ENCODE measurements at regions not wholly inside any gene's neighbourhood (a gene's known extent, or its start where the extent isn't known, plus 50 kb on each side); places are given as distances from the start of the nearest gene placed in this dataset.

GRCh38 chr11:115598257-115598901, 94.2 kb upstream of the CADM1 start:
- Histone ChIP-seq H3K27me3 (ENCODE audit: insufficient read depth) (no peaks in the 10 kb centered on the region), H3K9ac (no peak overlapping the region), H3K9me3 (no peaks in the 10 kb centered on the region), H3K79me2 (ENCODE audit: insufficient read depth) (no peaks in the 10 kb centered on the region), H2AFZ (ENCODE audit: low read depth) (no peak overlapping the region), H3K4me1 (ENCODE audit: control insufficient read depth in 1 of 2, insufficient read depth in 2 of 2, low read depth in 1 of 2, low read length in 1 of 2) (peaks cover 0 to 5% of the 10 kb centered on the region in 2 experiments; a peak in 1 of 4 replicates), H3K36me3 (replicated peaks in 1 of 2; ENCODE audit: control insufficient read depth in 1 of 2, insufficient read depth in 2 of 2, low read length in 1 of 2) (no peaks in the 10 kb centered on the region), H3K27ac (ENCODE audit: low read depth in 2 of 2, low read length in 1 of 2) (no peak overlapping the region), H3K4me3 (ENCODE audit: low read depth in 2 of 2, low read length in 1 of 2) (no peak overlapping the region), H3K4me2 (no peak overlapping the region), H3K9me2 (no peaks in the 10 kb centered on the region), H3F3A (replicated peaks; ENCODE audit: insufficient read depth) (no peaks in the 10 kb centered on the region), H4K20me1 (ENCODE audit: insufficient read depth) (no peaks in the 10 kb centered on the region)
- WGBS (ENCODE audit: low lambda C conversion rate) = 50% methylated on average over 3 of the region's 3 CpGs
- no peak for DNase-seq
- ChIA-PET POLR2A (interaction anchor here (0.6 kb wide), 1 partner anchor 374 kb away, joined by 3 read pairs; no protein-coding TSS in a partner anchor), CTCF (no interaction called here)
- no peak for TF ChIP-seq USF2 (IDR thresholded peaks at IDR 0.05; ENCODE audit: borderline replicate concordance, low read depth, low read length)
- TF ChIP-seq TEAD4 (IDR thresholded peaks at IDR 0.05; ENCODE audit: borderline replicate concordance, insufficient read depth) = no peak
- TF ChIP-seq NRF1 (IDR thresholded peaks at IDR 0.05; ENCODE audit: low read depth, low read length) = no peak

GRCh38 chr11:115591380-115591779, 87.2 kb upstream of the CADM1 start:
- Histone ChIP-seq H3K4me2 (no peak overlapping the region), H3K9me3 (no peaks in the 10 kb centered on the region), H3K9ac (no peak overlapping the region), H3K79me2 (ENCODE audit: insufficient read depth) (no peaks in the 10 kb centered on the region), H4K20me1 (ENCODE audit: insufficient read depth) (no peaks in the 10 kb centered on the region), H2AFZ (ENCODE audit: low read depth) (no peak overlapping the region), H3K4me1 (ENCODE audit: control insufficient read depth in 1 of 2, insufficient read depth in 2 of 2, low read depth in 1 of 2, low read length in 1 of 2) (peaks cover 0 to 11% of the 10 kb centered on the region in 2 experiments; a peak in 1 of 4 replicates), H3K27me3 (ENCODE audit: insufficient read depth) (no peaks in the 10 kb centered on the region), H3K36me3 (replicated peaks in 1 of 2; ENCODE audit: control insufficient read depth in 1 of 2, insufficient read depth in 2 of 2, low read length in 1 of 2) (no peaks in the 10 kb centered on the region), H3K4me3 (ENCODE audit: low read depth in 2 of 2, low read length in 1 of 2) (no peak overlapping the region), H3F3A (replicated peaks; ENCODE audit: insufficient read depth) (no peaks in the 10 kb centered on the region), H3K9me2 (no peaks in the 10 kb centered on the region), H3K27ac (ENCODE audit: low read depth in 2 of 2, low read length in 1 of 2) (no peak overlapping the region)
- CTCF ChIA-PET = no interaction called here
- DNase-seq = no peak
- POLR2A ChIA-PET = no interaction called here
- 65% methylated on average over 3 of the region's 3 CpGs for WGBS (ENCODE audit: low lambda C conversion rate)
- no peak for TF ChIP-seq MXI1 (IDR thresholded peaks at IDR 0.05; ENCODE audit: low read depth, low read length)
- TF ChIP-seq PBX3 (IDR thresholded peaks at IDR 0.05) = no peak

- no peaks in the 10 kb centered on the region for H3K27me3 ChIP-seq (ENCODE audit: insufficient read depth)
- H4K20me1 ChIP-seq (ENCODE audit: insufficient read depth) = no peaks in the 10 kb centered on the region
- H3K9me2 ChIP-seq = no peaks in the 10 kb centered on the region
- H2AFZ ChIP-seq (ENCODE audit: low read depth) = no peak overlapping the region
- 51% methylated on average over 3 of the region's 7 CpGs for WGBS (ENCODE audit: low lambda C conversion rate)
- POLR2A ChIA-PET = interaction anchor here (0.9 to 1.4 kb wide), 2 partner anchors 8 to 83 kb away, joined by 3 to 5 read pairs; no protein-coding TSS in a partner anchor
- H3F3A ChIP-seq (replicated peaks; ENCODE audit: insufficient read depth) = no peaks in the 10 kb centered on the region
- TF ChIP-seq RAD21 (IDR thresholded peaks at IDR 0.05; ENCODE audit: low read length) (peak; percentile 20; the same call in 1 of the 2 replicates), CHD2 (IDR thresholded peaks at IDR 0.05; ENCODE audit: low read length, partially characterized antibody) (peak; percentile 45), GATA2 (CRISPR knock-in tag; IDR thresholded peaks at IDR 0.05) (peak; percentile 94), RCOR1 (IDR thresholded peaks at IDR 0.05; ENCODE audit: low read length) (peak; percentile 69; the same call in 1 of the 2 replicates), EP300 (IDR thresholded peaks at IDR 0.05; ENCODE audit: borderline replicate concordance in 1 of 2, low read depth in 1 of 2, low read length in 1 of 2) (peak in 1 of 2 experiments; percentile 75; a peak in 1 of 4 replicates), FOXJ3 (CRISPR knock-in tag; IDR thresholded peaks at IDR 0.05) (peak; percentile 64), SIN3A (IDR thresholded peaks at IDR 0.05; ENCODE audit: borderline replicate concordance, low read depth, low read length) (no peak), GABPA (IDR thresholded peaks at IDR 0.05; ENCODE audit: low read depth) (no peak)
- H3K36me3 ChIP-seq (replicated peaks in 1 of 2; ENCODE audit: control insufficient read depth in 1 of 2, insufficient read depth in 2 of 2, low read length in 1 of 2) = no peaks in the 10 kb centered on the region
- no peaks in the 10 kb centered on the region for H3K9me3 ChIP-seq
- H3K4me1 ChIP-seq (ENCODE audit: control insufficient read depth in 1 of 2, insufficient read depth in 2 of 2, low read depth in 1 of 2, low read length in 1 of 2) = peaks cover 0 to 11% of the 10 kb centered on the region in 2 experiments; a peak in 1 of 4 replicates
- H3K4me2 ChIP-seq = no peak overlapping the region
- DNase-seq = peak; percentile 71
- H3K9ac ChIP-seq = no peak overlapping the region
- peak overlapping the region in 1 of 2 experiments; percentile 75; a peak in 2 of 4 replicates for H3K27ac ChIP-seq (ENCODE audit: low read depth in 2 of 2, low read length in 1 of 2)
- no peak overlapping the region for H3K4me3 ChIP-seq (ENCODE audit: low read depth in 2 of 2, low read length in 1 of 2)
- CTCF ChIA-PET = interaction anchor here (0.9 kb wide), 2 partner anchors 8 to 625 kb away, joined by 3 read pairs; no protein-coding TSS in a partner anchor
- H3K79me2 ChIP-seq (ENCODE audit: insufficient read depth) = no peaks in the 10 kb centered on the region
Observed at GRCh38 chr11:115590254-115590653, 86.0 kb upstream of the CADM1 start.

Data from SK-N-SH (cell line).